Sciatic nerve (tissue), 2 donors: ENCODE measurements at regions not wholly inside any gene's neighbourhood (a gene's known extent, or its start where the extent isn't known, plus 50 kb on each side); places are given as distances from the start of the nearest gene placed in this dataset.

Experiments used
- ATAC-seq: fragments of 200-7000 bp; cut with Tn5 transposase; one replicate; pipeline ENCODE4 v1.9.1; 2020; ENCODE audit warnings: mild to moderate bottlenecking, moderate library complexity
- DNase-seq: peaks from one replicate; pipeline ENCODE4 v3.0.0-alpha.2; 2020; ENCODE audit warnings: low spot score
- intact Hi-C: fragments of 100-400 bp; cut with DNase I; formaldehyde crosslinking; loops from one replicate; pipeline ENCODE4 v1.14.2; 2022
- donor health status: DM: no; HTN: no; CAD: no.
- donor health status: DM: no; HTN: no; CAD: no.

DNA sequence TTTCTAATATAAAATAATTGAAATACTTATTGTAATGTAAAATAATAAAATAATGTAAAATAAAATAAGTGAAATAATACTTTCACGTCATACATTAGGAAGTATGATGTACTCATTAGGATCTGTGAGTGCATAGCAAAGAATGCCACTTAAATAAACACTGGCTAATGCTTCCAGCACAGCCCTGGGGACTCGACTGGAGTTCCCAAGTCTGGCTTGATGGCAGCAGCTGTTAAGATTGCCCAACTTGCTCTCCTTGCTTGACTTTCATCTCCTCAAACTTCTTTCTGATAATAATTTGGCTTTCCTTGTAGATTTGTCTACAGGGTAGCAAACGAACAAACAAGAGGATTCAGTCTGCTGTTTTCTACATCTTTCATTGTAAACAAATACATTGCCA is 191.9 kb downstream of the COG6 start:
- no peak for ATAC-seq
- intact Hi-C loops, result no loop called here
- no peak for DNase-seq

GRCh38 chr13:39855236-39855635 is 199.8 kb downstream of the COG6 start:
- DNase-seq (no peak), ATAC-seq (no peak)
- intact Hi-C loops, result no loop called here

- no peak for DNase-seq
- no peak for ATAC-seq
- intact Hi-C loops, result no loop called here
Observed at GRCh38 chr13:39856714-39857113, 201.3 kb downstream of the COG6 start.

DNA sequence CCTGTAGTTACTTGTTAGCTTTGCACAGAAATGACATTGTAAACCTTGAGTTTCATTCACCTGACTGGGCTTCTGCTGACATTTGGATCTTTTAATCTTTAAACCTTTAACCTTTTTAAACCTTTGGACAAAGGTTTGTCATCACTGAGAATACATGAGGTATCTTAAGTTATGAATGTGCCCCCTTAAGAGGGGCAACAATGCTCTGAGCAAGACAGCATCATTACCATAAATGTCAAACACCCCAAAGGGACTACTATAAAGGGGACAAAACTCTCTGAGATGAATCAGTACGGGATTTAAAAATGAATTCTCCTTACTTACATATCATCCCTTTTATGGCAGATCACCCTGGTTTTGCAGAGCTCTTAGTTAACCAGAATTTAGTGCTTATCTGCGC is 203.3 kb downstream of the COG6 start:
- no peak for DNase-seq
- no peak for ATAC-seq
- intact Hi-C loops, result no loop called here

DNA sequence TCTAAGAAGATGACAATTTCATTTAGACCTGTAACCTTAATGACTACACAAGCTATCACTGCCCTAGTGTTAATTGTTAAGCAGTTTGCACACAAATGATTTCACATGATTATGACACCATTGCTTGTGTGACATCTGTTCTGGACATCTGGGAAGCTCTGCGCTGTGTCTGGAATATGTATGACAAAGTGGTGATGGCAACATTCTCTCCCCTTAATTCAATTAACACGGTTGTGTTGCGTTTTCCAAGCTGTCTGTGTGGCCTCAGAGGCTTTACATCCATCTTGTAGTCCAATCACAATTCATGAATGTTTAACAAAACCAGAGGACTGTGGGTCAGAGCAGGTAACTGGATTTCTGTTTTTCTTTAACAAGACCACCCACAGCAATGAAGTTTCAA is 204.4 kb downstream of the COG6 start:
- ATAC-seq (no peak), DNase-seq (no peak)
- intact Hi-C loops, result no loop called here

- no peak for DNase-seq
- intact Hi-C loops, result no loop called here
- no peak for ATAC-seq
Observed at GRCh38 chr13:39862900-39863299, 207.4 kb downstream of the COG6 start.

DNA sequence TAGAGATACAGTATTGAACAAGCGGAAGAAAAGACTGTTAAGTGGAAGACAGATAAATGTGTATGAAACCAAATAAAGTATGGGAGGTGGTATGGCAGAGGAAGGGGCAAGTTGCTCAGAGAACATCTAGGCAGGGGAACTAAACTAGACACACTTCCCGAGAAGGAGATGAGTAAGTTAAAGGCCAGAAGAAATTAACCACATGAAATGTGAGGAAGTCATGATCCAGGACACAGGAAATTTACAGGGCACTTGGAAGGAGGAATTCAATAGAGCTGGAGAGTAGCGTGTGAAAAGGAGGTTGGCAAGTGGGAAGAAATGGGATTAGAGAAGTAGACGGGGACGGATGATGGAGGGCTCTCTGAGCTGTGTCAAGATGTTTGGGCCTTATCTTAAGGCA is 208.8 kb downstream of the COG6 start:
- intact Hi-C loops, result no loop called here
- no peak for ATAC-seq
- DNase-seq, result no peak

- ATAC-seq (no peak), DNase-seq (no peak)
- intact Hi-C loops, result no loop called here
Observed at GRCh38 chr13:39866722-39867121, 211.3 kb downstream of the COG6 start.

DNA sequence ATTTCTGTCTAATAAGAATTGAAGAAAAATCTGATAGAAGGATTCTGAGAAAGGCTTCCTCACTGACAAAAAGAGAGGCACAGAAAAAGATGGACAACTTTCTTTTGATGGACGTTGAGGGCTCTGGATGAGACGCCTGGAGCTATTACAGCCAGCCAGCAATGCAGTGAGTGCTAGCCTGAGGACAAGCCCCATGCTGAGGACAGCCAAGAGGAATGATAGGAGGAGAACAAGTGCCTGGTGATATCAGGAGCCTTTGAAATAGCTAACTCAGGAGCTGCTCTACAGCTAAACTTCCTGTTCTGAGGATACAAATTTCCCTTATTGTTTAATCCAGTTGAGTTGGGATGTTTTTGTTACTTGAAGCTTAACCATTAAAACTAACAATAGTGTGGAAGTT is 212.3 kb downstream of the COG6 start:
- ATAC-seq (no peak), DNase-seq (no peak)
- intact Hi-C loops, result no loop called here

- intact Hi-C loops, result no loop called here
Observed at GRCh38 chr13:39870197-39870747, 214.8 kb downstream of the COG6 start.

DNA sequence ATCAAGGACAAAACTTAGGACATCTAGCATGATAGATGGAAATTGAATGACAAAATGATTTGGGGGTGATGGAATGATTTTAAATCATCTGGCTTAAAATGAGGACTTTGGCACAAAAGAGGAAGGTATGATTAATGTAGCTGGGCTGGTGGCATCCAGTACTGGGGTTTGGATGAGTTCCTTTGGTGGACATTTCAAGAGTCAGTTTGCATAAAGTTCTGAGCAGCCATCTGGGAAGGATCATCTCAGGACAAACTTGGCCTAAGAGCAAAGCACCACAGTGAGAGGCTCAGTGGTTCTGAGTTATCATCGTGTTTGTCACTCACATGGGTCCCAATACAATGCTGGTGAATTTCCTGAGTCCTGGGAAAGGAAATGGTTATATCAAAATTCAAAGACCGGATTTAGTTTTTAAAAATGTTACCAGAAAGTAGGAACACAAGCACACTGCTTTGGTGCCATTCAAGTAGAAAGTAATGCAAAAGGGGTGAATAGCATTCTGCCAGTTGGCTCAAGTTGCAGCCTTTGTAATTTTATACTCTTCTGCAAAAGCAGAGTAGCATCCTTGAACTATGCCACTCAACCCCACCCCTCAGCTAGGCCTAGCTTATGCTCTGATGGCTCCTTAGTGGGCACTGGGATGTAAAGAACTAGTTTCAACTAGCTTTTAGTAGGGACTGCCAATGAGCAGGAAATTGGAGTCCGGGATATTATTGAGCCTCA is 219.0 kb downstream of the COG6 start:
- ATAC-seq, result no peak
- intact Hi-C loops, result no loop called here
- DNase-seq, result no peak

More at GRCh38 chr13:39870197-39870747, 214.8 kb downstream of the COG6 start:
- no peak for DNase-seq
- no peak for ATAC-seq

- intact Hi-C loops, result no loop called here
- ATAC-seq, result peak; percentile 79
- no peak for DNase-seq
Observed at GRCh38 chr13:39875111-39875987, 219.9 kb downstream of the COG6 start.

- intact Hi-C loops, result no loop called here
- DNase-seq, result no peak
- no peak for ATAC-seq
Observed at GRCh38 chr13:39876258-39876657, 220.8 kb downstream of the COG6 start.

DNA sequence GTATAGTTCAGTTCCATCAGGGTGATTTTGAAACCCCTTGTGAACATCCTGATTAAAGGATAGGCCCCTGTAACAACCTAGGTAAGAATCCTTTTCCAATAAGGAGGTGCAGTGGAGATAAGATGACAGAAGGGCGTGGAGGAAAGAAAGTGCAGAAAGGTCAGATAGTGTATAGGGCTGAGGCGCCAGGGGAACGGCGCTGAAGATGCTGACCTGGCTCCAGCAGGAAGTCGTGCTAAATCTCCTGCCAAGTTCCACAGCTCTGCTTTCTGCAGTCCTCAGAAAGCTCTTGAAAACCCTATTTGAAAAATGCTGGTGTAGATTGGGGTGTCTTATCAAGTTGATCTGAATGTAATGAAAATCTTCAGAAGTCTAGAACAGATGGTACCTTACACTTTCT is 221.7 kb downstream of the COG6 start:
- intact Hi-C loops, result no loop called here
- DNase-seq (no peak), ATAC-seq (no peak)

- ATAC-seq, result no peak
Observed at GRCh38 chr13:39879286-39880035, 224.0 kb downstream of the COG6 start.

GRCh38 chr13:39881383-39881782 is 225.9 kb downstream of the COG6 start:
- ATAC-seq, result no peak
- DNase-seq, result no peak
- intact Hi-C loops, result no loop called here

More at GRCh38 chr13:39879286-39880035, 224.0 kb downstream of the COG6 start:
- intact Hi-C loops, result no loop called here
- no peak for DNase-seq

- intact Hi-C loops, result no loop called here
- DNase-seq (no peak), ATAC-seq (no peak)
Observed at GRCh38 chr13:39881887-39882286, 226.4 kb downstream of the COG6 start.

DNA sequence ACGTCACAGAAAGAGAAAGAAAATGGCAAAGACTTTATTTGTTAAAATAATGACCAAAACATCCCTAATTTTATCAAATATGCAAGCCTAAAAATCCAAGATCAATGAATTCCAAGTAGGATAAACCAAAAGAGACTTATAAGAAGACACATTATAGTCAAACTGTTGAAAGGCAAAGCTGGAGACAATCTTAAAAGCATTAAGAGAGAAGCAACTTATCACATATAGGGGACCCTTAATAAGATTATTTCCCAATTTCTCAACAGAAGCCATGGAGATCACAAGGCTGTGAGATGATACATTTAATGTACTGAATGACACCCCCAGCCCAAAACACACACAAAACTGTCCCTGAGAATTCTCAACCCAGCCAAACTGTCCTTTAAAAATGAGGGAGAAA is 228.7 kb downstream of the COG6 start:
- ATAC-seq, result no peak

GRCh38 chr13:39886336-39886735 is 230.9 kb downstream of the COG6 start:
- intact Hi-C loops, result no loop called here

More for the DNA sequence above, 228.7 kb downstream of the COG6 start:
- intact Hi-C loops, result no loop called here
- DNase-seq, result no peak

More at GRCh38 chr13:39886336-39886735, 230.9 kb downstream of the COG6 start:
- ATAC-seq (no peak), DNase-seq (no peak)
